NCI-H1048 (cell line): ENCODE measurements at regions not wholly inside any gene's neighbourhood (a gene's known extent, or its start where the extent isn't known, plus 50 kb on each side); places are given as distances from the start of the nearest gene placed in this dataset.
"Not testable (repeated sequence)": the region's sequence is repeated elsewhere in the genome, so short reads cannot be mapped to it uniquely, and the experiment has no call there.

ENCODE experiments used
- DNase-seq: peaks from one replicate; lab custom pipeline; 2025; lab: John Stamatoyannopoulos, UW

DNA sequence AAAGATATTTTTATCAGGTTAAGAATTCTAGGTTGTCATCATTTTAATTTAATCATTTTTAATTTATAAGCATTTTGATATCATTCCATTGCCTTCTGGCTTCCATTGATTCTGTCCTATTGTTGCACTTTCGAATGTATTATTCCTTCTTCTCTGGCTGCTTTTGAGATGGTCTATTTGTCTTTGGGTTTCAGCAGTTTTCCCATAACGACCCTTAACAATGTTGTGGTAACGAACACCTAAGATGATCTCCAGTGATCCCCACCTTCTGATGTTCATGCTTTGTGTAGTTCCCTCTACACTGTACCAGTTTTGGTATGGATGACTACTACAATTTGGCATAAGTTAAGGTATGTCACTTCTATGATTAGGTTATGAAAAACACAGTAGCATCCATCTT lies 59.9 kb downstream of the MINAR1 start:
- no peak for DNase-seq

DNA sequence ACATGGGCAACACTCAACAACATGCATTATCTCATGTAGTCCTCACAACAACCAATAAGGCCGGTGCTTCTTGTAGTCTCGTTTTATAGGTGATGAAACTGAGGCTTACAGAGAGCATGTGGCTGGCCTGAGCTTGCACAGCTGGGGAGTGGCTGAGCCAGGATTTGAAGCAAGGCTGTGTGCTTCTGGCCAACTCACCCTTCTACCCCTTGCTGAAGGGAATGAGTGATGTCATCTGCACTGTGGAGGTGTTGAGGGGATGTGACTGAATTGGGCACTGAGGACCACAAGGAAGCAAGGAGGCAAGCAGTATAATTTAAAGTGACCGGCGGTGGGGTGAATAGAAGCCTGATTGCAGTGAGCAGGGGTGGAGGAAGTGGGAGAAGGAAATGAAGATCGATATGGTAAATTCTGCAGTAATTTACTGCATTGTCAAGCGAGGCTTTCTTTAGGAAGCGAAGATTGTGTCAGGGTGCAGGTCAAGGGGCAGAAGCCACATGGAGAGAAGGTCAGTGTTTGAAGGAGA lies 62.3 kb downstream of the MINAR1 start:
- no peak for DNase-seq

DNA sequence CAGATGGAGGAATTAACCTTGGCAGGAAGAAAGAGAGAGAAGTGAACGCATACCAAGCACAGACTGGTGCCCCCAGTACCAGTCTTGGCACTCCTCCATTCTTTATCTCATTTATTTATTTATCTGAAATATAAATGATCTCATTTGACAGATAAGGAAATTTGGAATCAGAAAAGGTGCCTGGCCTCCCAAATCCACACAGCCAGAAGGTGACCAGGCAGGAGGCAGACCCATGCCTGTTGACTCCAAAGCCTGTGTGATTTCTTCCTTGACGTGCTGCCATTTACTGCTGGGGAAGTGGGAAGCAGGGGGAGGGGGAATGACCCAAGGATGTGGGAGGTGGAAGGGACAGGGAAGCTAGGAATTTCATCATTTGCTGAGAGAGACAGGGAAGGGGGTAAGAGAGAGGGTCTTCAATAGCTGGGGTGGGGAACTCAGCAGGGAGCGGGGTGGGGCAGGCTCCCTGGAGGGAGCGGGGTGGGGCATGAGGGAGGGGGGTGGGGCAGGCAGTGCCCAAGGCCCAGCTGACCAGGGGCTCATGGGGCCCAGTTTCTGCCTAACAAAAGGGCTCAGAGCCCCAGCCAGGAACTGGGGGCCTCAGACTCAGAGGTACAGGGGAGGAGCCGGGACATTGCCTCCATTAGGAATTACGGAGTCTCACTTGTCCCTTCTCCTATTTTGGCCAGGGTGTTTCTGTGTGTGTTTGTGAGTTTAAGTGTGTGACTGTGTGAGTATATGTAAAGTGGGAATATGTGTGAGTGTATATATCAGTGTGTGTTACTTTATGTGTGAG lies 63.0 kb downstream of the MINAR1 start:
- DNase-seq: no peak

DNA sequence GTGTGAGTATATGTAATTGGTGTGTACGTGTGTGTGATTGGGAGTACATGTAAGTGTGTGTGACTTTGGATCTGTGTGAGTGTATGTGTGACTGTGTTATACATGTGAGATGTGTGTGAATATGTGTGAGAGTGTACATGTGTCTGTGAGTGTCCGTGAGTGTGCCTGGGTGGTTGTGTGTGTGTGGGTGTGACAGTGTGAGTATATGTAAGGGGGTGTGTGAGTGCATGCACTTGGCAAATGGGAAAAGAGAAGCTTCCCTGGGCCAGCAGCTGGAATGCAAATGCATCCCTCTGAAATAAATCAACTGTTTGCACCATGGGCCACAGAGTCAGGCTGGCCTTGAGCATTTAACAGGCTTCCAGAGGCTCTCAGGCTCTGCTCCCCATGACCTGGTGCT lies 63.6 kb downstream of the MINAR1 start:
- no peak for DNase-seq

DNA sequence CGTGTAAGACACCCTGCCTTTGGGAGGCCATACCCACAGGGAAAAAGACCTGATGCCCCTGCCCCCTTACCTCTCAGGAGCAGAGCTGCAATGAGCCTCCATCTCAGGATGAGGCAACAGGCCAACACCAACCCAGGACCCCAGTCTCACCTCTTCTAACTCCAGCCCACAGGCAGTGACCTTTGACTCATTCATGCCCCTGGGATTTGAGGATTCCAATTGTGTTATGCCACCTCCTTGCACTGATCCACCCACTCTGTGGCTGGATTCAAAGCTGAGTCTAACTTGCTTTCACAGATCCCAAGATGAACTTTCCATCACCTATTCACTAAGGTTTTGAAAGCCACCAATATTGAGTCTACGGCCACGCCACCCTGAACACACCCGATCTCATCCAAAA lies 64.7 kb downstream of the MINAR1 start:
- no peak for DNase-seq

DNA sequence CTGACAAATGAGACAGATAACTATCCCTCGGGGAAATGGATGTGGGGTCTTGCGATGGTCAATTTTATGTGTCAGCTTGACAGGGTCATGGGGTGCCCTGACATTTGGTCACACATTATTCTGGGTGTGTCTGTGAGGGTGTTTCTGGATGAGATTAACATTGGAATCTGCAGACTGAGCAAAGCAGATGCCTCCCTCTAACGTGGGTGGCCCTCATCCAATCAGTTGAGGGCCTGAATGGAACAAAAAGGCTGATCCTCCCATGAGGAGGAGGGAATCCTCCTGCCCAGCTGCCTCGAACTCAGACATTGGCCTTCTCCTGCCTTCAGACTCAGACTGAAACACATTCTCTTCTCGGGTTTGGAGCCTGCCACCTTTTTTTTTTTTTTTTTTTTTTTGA lies 69.0 kb downstream of the MINAR1 start:
- DNase-seq: no peak

DNA sequence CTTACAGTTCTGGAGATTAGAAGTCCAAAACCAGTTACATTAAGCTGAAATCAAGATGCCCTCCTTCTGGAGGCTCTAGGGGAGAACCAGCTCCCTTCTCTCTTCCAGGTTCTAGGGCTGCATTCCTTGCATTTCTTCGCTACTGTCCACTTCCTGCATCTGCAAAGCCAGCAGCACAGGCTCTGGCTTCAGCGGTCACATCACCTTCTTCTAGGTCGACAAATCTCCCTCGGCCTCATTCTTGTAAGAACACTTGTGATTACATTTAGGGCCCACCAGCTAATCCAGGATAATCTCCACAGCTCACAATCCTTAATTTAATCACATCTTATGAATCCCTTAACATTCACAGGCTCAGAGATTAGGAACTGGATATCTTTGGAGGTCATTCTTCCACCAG lies 73.8 kb downstream of the MINAR1 start:
- no peak for DNase-seq

DNA sequence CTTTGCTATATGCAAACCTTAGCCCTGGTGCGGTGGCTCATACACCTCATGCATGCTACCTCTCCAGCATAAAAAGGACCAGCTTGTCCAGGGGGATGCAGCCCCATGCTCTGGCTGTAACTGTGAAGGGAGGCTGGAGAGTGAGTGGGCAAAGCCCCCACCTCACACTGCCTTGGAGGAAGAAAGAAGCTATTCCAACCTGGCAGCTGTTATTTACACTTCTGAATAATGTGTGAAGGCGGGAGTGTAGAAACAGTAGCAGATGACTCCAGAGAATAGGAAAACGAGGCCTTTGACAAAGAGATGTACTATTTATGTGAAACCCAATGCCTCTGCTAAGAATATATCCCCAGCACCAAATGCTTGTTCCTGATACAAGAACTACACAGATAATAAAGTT lies 80.7 kb downstream of the MINAR1 start:
- not testable (repeated sequence) for DNase-seq

DNA sequence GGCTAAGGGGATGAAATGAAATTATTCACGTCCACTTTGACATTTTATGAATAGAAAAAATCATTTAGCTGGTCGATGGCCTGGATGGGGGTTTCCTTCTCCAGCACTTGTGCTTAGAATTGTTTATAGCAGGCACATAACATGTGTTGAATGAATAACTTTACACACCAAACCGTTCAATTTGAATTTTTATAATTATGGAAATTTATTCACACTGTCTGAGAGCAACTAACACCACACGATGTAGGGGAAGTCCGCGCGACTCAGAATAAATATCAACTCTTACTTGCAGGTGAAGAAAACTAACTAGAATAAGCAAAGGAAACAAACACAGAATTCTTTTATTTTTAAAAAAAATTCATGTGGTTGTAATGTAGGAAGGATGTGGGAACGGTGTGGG lies 81.3 kb downstream of the MINAR1 start:
- DNase-seq: no peak

DNA sequence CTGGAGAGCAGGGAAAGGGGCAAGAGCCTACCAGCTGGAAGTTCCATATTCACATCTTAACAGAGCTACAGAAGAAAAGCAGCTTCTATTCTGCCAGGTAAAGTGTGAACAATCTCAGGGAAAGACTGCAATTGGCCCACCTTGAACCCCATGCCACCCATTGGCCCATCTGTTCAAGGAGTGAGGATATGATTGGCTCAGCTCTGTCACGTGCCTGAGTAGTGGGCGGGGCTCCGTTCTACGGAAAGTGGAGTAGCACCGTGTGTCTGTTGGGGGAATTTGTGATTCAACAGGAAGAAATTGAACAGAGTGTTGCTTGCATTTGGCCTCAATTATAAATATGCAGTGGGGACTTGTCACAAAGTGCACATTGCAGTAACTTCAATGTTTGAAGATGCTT lies 81.8 kb downstream of the MINAR1 start:
- DNase-seq: no peak

DNA sequence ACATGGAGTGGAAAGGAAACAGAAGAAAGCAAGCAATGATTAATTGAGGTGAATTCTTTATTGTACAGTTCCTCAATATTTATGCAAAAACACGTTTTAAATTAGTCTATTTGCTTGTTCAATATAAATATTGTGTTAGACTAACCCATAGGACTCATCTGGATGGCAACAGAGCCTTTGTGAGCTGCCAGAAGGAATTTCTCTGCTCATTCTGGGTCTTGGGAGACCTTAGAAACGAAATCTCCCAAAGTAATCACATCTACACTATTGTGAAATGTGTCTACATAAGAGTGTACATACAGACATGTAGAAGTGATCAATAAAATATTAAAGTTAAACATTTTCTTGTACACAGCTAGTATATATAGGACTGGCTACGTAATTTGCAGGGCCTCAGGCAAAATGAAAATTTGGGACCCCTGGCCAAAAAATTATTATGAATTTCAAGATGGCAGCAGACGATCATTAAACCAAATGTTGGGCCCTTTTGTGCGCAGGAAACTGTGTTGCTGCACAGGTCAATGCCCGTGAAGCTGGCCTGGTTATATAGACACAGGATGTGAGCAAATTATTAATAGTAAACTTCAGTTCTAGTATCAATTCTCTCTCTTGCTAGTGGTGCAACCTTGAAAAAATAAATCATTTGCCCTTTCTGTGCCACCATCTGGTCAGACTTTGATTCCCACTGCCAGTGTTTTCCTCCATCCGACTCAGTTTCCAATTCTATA lies 83.3 kb downstream of the MINAR1 start:
- DNase-seq: no peak

DNA sequence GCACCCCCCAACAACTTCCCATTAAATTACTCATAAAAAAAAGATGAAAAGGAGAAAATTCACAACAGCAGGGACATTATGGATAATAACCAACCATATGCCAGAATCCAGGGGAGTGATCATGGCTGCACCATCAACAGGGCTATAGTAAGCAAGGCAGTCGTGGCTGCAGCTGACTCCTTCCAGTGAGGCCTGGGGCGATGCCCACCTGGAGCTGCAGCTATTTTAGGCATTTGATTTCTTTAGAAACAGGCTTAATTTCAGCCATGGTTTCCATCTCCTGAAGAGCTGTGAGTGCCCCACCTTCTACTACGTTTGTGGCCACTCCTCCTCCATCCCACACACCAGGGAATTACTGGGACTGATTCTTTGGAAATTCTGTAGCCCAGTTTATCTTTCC lies 84.0 kb downstream of the MINAR1 start:
- DNase-seq: no peak

DNA sequence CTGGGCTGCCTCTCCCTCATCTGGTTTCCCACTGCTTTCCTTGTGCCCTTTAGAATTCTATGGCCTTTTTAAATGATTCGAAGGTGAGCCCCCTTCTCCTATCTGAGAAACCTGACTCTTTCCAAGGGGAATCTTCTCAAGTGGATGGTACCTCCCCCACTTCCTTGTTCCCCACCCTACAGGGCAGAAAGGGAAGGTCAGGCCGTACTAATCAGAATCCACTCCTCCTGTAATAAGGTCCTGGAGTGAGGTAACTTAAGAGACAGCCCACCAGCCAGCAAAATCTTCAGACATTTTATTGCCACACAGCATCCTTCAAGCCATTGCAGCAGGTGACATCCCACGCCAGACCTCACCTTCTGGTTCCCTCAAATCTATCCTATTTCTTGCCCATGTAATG lies 84.5 kb downstream of the MINAR1 start:
- no peak for DNase-seq

DNA sequence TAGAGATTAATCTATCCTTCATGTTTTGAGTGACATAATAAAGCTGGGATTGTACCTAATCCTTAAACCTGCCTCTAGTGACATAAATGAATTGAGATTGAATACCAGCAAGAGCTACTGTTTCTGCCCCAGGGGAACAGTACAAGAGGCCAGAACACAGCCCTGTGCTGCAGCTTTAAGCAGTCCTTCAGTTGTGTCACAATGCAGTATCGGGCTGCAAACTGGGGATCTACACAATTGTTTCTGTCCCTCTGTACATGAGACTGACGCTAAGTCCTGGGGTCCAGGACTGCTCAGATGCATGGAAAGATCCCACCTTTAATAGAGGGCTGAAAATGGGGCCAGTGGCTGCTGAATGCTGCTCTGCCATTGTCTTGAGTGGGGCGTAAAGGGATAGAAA lies 87.5 kb downstream of the MINAR1 start:
- no peak for DNase-seq

DNA sequence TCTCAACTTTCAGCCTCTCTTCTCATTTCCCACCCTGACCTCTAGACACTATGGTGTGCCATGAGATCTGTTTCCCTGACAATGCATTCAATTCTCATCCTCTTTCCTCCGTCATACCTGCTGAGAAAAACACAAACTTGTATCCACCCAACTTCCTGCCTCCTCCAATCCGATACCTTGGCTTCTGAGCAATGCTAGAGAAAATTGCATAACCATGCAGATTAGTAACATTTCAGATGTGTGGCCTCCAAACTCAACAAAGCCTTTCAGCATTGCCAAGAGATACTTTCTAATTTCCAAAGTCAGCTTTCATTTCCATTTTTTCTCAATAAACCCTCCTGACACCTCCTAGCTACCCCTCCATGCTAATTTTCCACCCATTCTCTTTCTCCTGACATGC lies 88.5 kb downstream of the MINAR1 start:
- no peak for DNase-seq

DNA sequence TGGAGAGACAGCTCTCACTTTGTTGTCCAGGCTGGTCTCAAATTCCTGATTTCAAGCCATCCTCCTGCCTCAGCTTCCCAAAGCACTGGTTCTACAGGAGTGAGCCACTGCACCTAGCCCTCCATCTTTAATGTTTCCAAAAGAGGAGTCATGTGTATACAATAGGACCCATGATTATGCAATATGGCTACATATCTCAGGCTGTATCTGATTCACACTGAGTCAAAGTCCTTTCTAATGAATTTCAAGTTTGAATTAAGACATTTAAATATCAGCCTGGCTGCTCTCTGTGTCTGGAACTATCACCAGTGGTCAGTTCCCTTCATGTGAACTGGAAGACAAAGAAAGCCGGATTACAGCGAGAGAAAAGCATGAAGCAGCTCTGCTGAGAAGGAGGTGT lies 90.5 kb downstream of the MINAR1 start:
- no peak for DNase-seq

DNA sequence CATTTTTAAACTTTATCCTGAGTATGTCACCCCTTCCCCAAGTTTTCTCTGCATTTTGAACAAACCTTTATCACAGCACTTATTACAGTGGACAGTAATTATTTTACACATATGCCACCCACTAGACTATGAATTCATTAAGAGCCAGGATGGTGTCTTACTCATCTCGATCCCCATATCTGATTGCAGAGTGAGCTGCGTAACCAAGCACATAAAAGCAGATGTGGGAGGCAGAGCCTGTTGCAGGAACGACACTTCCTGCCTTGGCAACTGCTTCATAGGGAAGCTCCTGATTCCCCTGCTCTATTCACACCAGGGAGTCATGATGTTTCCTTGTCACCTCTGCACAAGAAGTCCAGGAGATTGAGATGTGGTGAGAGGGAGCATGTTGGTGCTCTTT lies 91.1 kb downstream of the MINAR1 start:
- DNase-seq: no peak

DNA sequence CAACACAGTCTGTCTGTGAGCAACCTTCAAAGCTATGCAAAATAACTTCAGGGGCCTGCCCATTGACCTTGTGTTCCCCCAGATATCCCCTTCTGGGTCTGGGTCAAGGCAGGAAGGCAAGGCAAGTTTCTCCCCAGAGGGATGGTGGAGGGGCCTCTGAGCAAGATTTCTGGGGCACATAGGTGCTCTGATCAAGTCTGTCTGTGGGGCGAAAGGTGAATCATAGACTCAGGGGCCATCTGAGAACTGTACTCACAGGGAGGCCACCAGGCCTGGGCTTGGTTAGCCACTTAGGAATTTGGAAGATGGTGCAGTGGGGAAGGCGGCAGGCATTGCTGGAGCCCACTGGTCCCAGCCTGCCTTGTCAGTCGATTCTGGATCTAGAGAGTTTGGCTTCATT lies 92.4 kb downstream of the MINAR1 start:
- no peak for DNase-seq

DNA sequence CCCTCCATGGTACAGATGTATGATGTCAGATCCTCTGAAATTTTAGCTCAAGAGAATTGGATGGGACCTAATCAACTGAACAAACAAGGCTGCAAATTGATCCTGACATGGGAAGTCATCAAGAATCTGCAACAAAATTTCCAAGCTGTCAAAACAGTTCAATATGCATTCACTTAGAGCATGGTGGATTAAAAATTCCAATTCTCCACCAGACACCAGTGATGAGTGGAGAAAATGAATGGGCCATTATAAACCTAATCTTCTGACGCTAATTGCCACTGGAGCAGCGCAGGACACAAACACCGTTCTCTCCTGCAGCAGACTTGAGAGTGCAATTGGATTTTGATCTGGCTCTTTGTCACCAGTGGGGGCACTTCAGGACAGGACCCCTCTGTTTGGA lies 94.2 kb downstream of the MINAR1 start:
- no peak for DNase-seq

DNA sequence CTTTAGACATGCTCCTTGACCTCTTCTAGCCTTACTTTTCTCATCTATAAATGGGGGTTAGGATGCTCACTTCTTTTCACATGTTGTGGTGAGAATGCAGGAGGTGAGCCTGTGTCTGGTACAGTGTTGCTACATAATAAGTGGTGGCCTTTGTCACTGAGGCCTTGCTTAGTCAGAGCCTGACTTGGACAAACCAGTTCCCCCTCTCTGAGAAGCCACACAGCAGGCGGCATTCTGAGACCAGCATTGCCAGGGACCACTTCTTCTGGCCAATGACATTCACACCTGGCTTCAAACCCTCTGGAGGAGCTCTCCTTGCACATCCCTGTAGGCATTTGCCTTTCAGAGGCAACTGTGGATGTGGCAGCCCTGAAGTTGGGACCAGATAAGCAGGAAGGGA lies 95.7 kb downstream of the MINAR1 start:
- no peak for DNase-seq

DNA sequence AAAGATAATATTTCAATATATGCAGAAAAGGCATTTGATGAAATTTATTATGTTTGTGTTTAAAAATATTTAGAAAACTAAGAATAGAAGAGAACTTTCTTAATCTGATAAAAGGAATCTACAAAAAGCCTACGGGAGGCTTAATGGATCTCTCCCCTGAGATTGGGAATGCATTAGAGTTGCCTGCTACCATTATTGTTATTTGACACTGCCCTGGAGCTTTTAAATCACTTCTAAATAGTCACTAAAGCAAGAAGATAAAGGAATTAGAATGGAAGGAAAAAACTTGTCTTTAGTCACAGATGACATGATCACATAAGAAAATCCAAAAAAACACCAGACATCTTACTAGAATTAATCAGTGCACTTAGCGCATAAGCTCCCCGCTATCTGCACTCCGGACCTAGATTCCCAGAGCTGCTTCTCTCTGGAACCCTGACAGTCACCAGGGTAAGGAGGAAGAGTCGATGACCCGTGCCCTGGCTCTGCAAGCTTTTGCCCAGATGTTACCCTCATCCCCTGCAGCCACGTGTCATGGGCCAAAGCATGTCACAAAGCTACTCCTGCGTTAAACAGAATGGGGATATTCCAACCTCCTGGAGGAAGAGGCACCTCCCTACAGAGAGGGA lies 97.1 kb downstream of the MINAR1 start:
- DNase-seq: no peak

DNA sequence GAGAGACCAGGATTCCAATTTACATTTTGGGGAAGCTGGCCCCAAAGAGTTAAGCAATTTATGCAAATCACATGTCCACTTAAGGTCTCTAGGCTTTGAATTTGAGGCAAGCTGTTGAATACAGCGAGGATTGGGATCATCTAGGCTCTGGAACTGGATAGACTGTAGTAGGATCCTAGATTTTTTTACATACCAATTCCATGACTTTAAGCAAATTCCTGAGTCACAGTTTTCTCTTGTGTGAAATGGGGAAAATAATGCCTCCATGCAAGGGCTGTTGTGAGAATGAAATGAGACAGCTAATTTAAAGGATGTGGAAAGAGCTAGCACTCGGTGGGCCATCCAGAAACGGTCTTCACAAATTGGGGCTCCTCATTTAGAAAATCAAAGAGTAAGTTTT lies 103.4 kb downstream of the MINAR1 start:
- no peak for DNase-seq

DNA sequence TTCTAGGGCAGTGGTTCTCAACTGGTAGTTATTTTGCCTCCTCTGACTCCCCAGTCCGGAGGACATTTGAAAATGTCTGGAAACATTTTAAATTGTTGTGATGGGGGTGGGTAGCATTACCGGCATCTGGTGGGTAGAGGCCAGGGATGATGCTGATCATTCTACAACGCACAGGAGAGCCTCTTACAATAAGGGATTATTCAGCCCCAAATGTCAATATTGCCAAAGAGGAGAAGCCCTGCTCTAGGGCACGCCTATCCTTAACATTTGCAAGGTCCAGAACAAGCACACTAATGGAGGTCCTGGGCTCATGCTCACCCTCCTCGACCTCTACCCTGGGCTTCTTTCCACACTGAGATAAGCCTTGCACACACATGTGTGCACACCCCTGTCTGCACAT lies 106.4 kb downstream of the MINAR1 start:
- DNase-seq: no peak
